ENCODE measurements at regions not wholly inside any gene's neighbourhood (a gene's known extent, or its start where the extent isn't known, plus 50 kb on each side); places are given as distances from the start of the nearest gene placed in this dataset.

DNA sequence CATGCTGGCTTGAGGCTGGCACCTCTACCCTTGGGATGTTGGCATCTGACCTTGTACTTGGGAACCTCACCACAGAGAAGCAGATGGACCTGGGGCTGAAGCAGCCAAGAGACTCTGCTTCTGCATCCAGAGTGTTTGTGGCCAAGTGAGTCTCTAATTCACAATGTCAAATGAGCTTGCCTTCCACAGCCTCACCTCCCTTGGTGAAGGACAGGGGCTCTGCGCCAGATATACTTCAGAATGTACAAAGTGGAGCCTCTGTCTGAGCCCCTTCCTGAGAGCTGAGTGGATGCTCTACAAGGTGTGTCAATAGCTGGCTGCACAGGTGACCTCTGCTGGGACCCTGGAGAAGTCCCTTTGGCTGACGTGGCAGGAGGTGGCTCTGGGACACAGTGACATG lies 508.9 kb downstream of the CDH26 start:
- in situ Hi-C loops (cut with HindIII; ENCODE audit: low sequenced_read_pairs), result no loop called here
- TF ChIP-seq CTCF (IDR thresholded peaks at IDR 0.05; ENCODE audit: low read depth, low read length), result no peak
- H3K4me3 ChIP-seq (ENCODE audit: low read depth, low read length), result no peak overlapping the region
- DNase-seq (ENCODE audit: low read depth, low spot score), result no peak

DNA sequence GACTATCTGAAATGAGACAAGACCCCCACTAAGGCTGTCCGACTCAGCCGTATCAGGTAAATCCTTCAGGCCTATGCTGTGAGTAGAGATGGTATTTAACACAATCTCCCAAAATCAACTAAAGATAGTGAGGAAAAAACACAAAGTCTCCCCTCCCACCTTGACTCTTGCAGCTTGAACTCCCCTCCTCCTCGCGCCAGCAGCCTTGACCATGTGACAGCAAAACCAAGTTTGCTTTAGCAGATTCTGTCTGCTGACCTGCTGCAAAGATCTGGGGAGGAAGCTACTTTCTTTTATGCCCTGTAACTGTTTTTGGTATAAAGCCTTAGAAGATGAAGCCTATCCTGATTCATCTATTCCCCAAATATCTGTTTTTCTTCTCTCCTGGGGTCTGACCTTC lies 509.5 kb downstream of the CDH26 start:
- no peak overlapping the region for H3K4me3 ChIP-seq (ENCODE audit: low read depth, low read length)
- TF ChIP-seq CTCF (IDR thresholded peaks at IDR 0.05; ENCODE audit: low read depth, low read length), result no peak
- DNase-seq (ENCODE audit: low read depth, low spot score), result no peak
- in situ Hi-C loops (cut with HindIII; ENCODE audit: low sequenced_read_pairs), result no loop called here

- no peak for TF ChIP-seq CTCF (IDR thresholded peaks at IDR 0.05; ENCODE audit: low read depth, low read length)
- in situ Hi-C loops (cut with HindIII; ENCODE audit: low sequenced_read_pairs), result no loop called here
- H3K4me3 ChIP-seq (ENCODE audit: low read depth, low read length), result no peak overlapping the region
- no peak for DNase-seq (ENCODE audit: low read depth, low spot score)
These were observed 511.6 kb downstream of the CDH26 start for GRCh38 chr20:60469829-60470228.

GRCh38 chr20:60470366-60470765 lies 512.1 kb downstream of the CDH26 start:
- H3K4me3 ChIP-seq (ENCODE audit: low read depth, low read length), result no peak overlapping the region
- no peak for DNase-seq (ENCODE audit: low read depth, low spot score)
- in situ Hi-C loops (cut with HindIII; ENCODE audit: low sequenced_read_pairs), result no loop called here
- TF ChIP-seq CTCF (IDR thresholded peaks at IDR 0.05; ENCODE audit: low read depth, low read length), result no peak

GRCh38 chr20:60473211-60473610 lies 515.0 kb downstream of the CDH26 start:
- TF ChIP-seq CTCF (IDR thresholded peaks at IDR 0.05; ENCODE audit: low read depth, low read length), result no peak
- H3K4me3 ChIP-seq (ENCODE audit: low read depth, low read length), result no peak overlapping the region
- DNase-seq (ENCODE audit: low read depth, low spot score), result no peak
- in situ Hi-C loops (cut with HindIII; ENCODE audit: low sequenced_read_pairs), result no loop called here

- in situ Hi-C loops (cut with HindIII; ENCODE audit: low sequenced_read_pairs), result no loop called here
- DNase-seq (ENCODE audit: low read depth, low spot score), result no peak
- no peak overlapping the region for H3K4me3 ChIP-seq (ENCODE audit: low read depth, low read length)
- no peak for TF ChIP-seq CTCF (IDR thresholded peaks at IDR 0.05; ENCODE audit: low read depth, low read length)
These were observed 516.2 kb downstream of the CDH26 start for GRCh38 chr20:60474385-60474910.

GRCh38 chr20:60476045-60476444 lies 517.8 kb downstream of the CDH26 start:
- no peak for DNase-seq (ENCODE audit: low read depth, low spot score)
- no peak for TF ChIP-seq CTCF (IDR thresholded peaks at IDR 0.05; ENCODE audit: low read depth, low read length)
- no peak overlapping the region for H3K4me3 ChIP-seq (ENCODE audit: low read depth, low read length)
- in situ Hi-C loops (cut with HindIII; ENCODE audit: low sequenced_read_pairs), result no loop called here
